Bronchial epithelial cell (primary cell): ENCODE measurements at regions not wholly inside any gene's neighbourhood (a gene's known extent, or its start where the extent isn't known, plus 50 kb on each side); places are given as distances from the start of the nearest gene placed in this dataset.

Source experiments
- DNase-seq: peaks from one replicate; pipeline ENCODE4 v3.0.0-alpha.2; 2010; ENCODE audit warnings: low read depth
- FAIRE-seq: peaks from 2 replicates; lab custom pipeline; 2011; peaks lifted over from hg19 to GRCh38; lab: Jason Lieb, UNC
- H3K27me3 ChIP-seq: 2 replicates; pipeline ENCODE4 v1.5.1; 2011; ENCODE audit warnings: low read length; ENCODE audit not compliant: control insufficient read depth, insufficient read depth
- H3K36me3 ChIP-seq: 2 replicates; pipeline ENCODE4 v1.5.1; 2011; ENCODE audit warnings: low read length; ENCODE audit not compliant: control insufficient read depth, insufficient read depth
- H3K4me3 ChIP-seq: 2 replicates; pipeline ENCODE4 v1.5.1; 2011; ENCODE audit warnings: mild to moderate bottlenecking, low read depth, low read length, control low read depth
- TF ChIP-seq, protein P1 (sequence below): IDR thresholded peaks from 2 replicates; pipeline ENCODE4 v1.5.1; 2011; ENCODE audit warnings: mild to moderate bottlenecking, moderate library complexity, low read length, control low read depth, inconsistent platforms; ENCODE audit not compliant: insufficient read depth, severe bottlenecking

- peak; percentile 27 for DNase-seq
- Histone ChIP-seq H3K36me3 (no peaks in the 10 kb centered on the region), H3K4me3 (no peak overlapping the region), H3K27me3 (peaks cover 18% of the 10 kb centered on the region)
- no peak for FAIRE-seq
- TF ChIP-seq, protein P1, sequence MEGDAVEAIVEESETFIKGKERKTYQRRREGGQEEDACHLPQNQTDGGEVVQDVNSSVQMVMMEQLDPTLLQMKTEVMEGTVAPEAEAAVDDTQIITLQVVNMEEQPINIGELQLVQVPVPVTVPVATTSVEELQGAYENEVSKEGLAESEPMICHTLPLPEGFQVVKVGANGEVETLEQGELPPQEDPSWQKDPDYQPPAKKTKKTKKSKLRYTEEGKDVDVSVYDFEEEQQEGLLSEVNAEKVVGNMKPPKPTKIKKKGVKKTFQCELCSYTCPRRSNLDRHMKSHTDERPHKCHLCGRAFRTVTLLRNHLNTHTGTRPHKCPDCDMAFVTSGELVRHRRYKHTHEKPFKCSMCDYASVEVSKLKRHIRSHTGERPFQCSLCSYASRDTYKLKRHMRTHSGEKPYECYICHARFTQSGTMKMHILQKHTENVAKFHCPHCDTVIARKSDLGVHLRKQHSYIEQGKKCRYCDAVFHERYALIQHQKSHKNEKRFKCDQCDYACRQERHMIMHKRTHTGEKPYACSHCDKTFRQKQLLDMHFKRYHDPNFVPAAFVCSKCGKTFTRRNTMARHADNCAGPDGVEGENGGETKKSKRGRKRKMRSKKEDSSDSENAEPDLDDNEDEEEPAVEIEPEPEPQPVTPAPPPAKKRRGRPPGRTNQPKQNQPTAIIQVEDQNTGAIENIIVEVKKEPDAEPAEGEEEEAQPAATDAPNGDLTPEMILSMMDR, result no peak
These were observed 171.0 kb downstream of the RPLP1 start for GRCh38 chr15:69623392-69624154.

DNA sequence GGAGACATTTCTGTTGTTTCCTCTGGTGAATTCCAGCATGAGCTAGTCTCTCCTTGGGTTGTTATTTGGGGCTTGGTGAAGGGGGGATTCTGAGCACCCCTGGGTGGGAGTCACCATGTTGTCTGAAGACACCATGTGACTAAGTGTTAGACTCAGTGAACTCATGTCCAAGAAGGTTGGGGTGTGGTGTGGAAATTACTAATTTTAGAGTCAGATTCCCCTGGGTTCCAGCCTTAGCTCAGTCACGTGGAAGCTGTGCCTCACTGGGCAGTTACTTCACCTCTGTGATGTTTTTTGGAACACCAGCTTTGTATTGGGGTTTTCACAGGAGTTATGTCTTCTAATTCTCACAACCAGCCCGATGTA is 171.5 kb downstream of the RPLP1 start:
- DNase-seq, result peak; percentile 35
- TF ChIP-seq, protein P1, result no peak
- H3K27me3 ChIP-seq, result peaks cover 18% of the 10 kb centered on the region
- H3K36me3 ChIP-seq, result no peaks in the 10 kb centered on the region
- no peak for FAIRE-seq
- H3K4me3 ChIP-seq, result no peak overlapping the region

DNA sequence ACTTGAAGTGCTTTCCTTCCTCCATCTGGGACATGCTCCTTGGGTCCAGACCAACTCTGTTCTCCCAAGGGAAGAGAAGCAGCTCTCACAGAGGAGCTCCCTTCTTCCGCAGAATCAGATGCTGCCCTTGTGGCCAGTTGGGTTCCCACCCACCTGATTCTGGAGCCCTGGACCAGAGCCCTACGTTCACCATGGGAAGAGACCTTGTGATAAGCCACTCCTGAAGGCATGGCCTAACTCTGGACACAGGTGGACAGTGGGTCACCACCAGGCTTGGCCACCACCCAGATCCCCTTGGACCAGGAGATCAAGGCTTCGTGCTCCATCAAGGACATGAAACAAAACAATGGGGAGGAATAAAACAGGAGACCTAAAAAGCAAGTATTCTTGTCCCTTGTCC is 172.2 kb downstream of the RPLP1 start:
- no peak overlapping the region for H3K4me3 ChIP-seq
- peak; percentile 23 for FAIRE-seq
- no peaks in the 10 kb centered on the region for H3K36me3 ChIP-seq
- TF ChIP-seq, protein P1, result no peak
- peaks cover 19% of the 10 kb centered on the region for H3K27me3 ChIP-seq
- no peak for DNase-seq

- Histone ChIP-seq H3K4me3 (no peak overlapping the region), H3K36me3 (no peaks in the 10 kb centered on the region), H3K27me3 (peaks cover 22% of the 10 kb centered on the region)
- FAIRE-seq, result peak; percentile 50
- DNase-seq, result no peak
- TF ChIP-seq, protein P1, result no peak
These were observed 172.7 kb downstream of the RPLP1 start for GRCh38 chr15:69625328-69625727.

- no peaks in the 10 kb centered on the region for H3K36me3 ChIP-seq
- H3K4me3 ChIP-seq, result no peak overlapping the region
- TF ChIP-seq, protein P1, result no peak
- DNase-seq (no peak), FAIRE-seq (no peak)
- H3K27me3 ChIP-seq, result peaks cover 22% of the 10 kb centered on the region
These were observed 173.8 kb downstream of the RPLP1 start for GRCh38 chr15:69626095-69627066.
